ENCODE measurements at regions not wholly inside any gene's neighbourhood (a gene's known extent, or its start where the extent isn't known, plus 50 kb on each side); places are given as distances from the start of the nearest gene placed in this dataset.

GRCh38 chr20:48538058-48538825, 289.6 kb downstream of the PREX1 start:
- Histone ChIP-seq H3K9me2 (replicated peaks; ENCODE audit: control insufficient read depth, low read length) (no peaks in the 10 kb centered on the region), H3K27me3 (ENCODE audit: control insufficient read depth, low read length) (peaks cover 13% of the 10 kb centered on the region), H3K79me2 (ENCODE audit: control insufficient read depth, low read length) (no peaks in the 10 kb centered on the region), H3K27ac (ENCODE audit: low read depth, low read length) (no peak overlapping the region), H3K36me3 (ENCODE audit: control insufficient read depth, low read length) (no peaks in the 10 kb centered on the region), H4K20me1 (ENCODE audit: control insufficient read depth, insufficient read depth, low read depth, low read length) (no peaks in the 10 kb centered on the region), H3K9me3 (ENCODE audit: control insufficient read depth, insufficient read depth, low read length) (no peaks in the 10 kb centered on the region), H3F3A (ENCODE audit: control insufficient read depth, insufficient read depth) (no peaks in the 10 kb centered on the region), H3K4me1 (ENCODE audit: control insufficient read depth, low read length) (peaks cover 13% of the 10 kb centered on the region), H3K4me3 (ENCODE audit: low read length) (no peak overlapping the region), H3K4me2 (ENCODE audit: low read length) (no peak overlapping the region)
- no peak for TF ChIP-seq CTCF (IDR thresholded peaks at IDR 0.05; ENCODE audit: low read depth, low read length, poor library complexity, severe bottlenecking)
- no peak for TF ChIP-seq EZH2phosphoT487 (IDR thresholded peaks at IDR 0.05; ENCODE audit: borderline replicate concordance, low read length)

- no peaks in the 10 kb centered on the region for H3K36me3 ChIP-seq (ENCODE audit: control insufficient read depth, low read length)
These were observed 291.6 kb downstream of the PREX1 start for GRCh38 chr20:48536206-48536605.

GRCh38 chr20:48535556-48535955, 292.2 kb downstream of the PREX1 start:
- TF ChIP-seq EZH2phosphoT487 (IDR thresholded peaks at IDR 0.05; ENCODE audit: borderline replicate concordance, low read length) = no peak
- no peak for TF ChIP-seq CTCF (IDR thresholded peaks at IDR 0.05; ENCODE audit: low read depth, low read length, poor library complexity, severe bottlenecking)
- no peak overlapping the region for H3K4me3 ChIP-seq (ENCODE audit: low read length)
- H3K79me2 ChIP-seq (ENCODE audit: control insufficient read depth, low read length) = no peaks in the 10 kb centered on the region
- no peaks in the 10 kb centered on the region for H3F3A ChIP-seq (ENCODE audit: control insufficient read depth, insufficient read depth)
- peaks cover 12% of the 10 kb centered on the region for H3K4me1 ChIP-seq (ENCODE audit: control insufficient read depth, low read length)
- no peak overlapping the region for H3K27ac ChIP-seq (ENCODE audit: low read depth, low read length)
- H3K4me2 ChIP-seq (ENCODE audit: low read length) = no peak overlapping the region
- no peaks in the 10 kb centered on the region for H3K36me3 ChIP-seq (ENCODE audit: control insufficient read depth, low read length)
- no peaks in the 10 kb centered on the region for H3K9me2 ChIP-seq (replicated peaks; ENCODE audit: control insufficient read depth, low read length)
- 0 out of 2 replicates have a peak, but pooled peaks cover 9% of the 10 kb centered on the region for H3K27me3 ChIP-seq (ENCODE audit: control insufficient read depth, low read length)
- H3K9me3 ChIP-seq (ENCODE audit: control insufficient read depth, insufficient read depth, low read length) = no peaks in the 10 kb centered on the region
- H4K20me1 ChIP-seq (ENCODE audit: control insufficient read depth, insufficient read depth, low read depth, low read length) = no peaks in the 10 kb centered on the region

More at GRCh38 chr20:48536206-48536605, 291.6 kb downstream of the PREX1 start:
- no peak overlapping the region for H3K4me2 ChIP-seq (ENCODE audit: low read length)
- no peaks in the 10 kb centered on the region for H3K9me2 ChIP-seq (replicated peaks; ENCODE audit: control insufficient read depth, low read length)
- H4K20me1 ChIP-seq (ENCODE audit: control insufficient read depth, insufficient read depth, low read depth, low read length) = no peaks in the 10 kb centered on the region
- no peak overlapping the region for H3K4me3 ChIP-seq (ENCODE audit: low read length)
- no peaks in the 10 kb centered on the region for H3K79me2 ChIP-seq (ENCODE audit: control insufficient read depth, low read length)
- peaks cover 7% of the 10 kb centered on the region for H3K4me1 ChIP-seq (ENCODE audit: control insufficient read depth, low read length)
- H3F3A ChIP-seq (ENCODE audit: control insufficient read depth, insufficient read depth) = no peaks in the 10 kb centered on the region
- no peaks in the 10 kb centered on the region for H3K9me3 ChIP-seq (ENCODE audit: control insufficient read depth, insufficient read depth, low read length)
- H3K27me3 ChIP-seq (ENCODE audit: control insufficient read depth, low read length) = peaks cover 8% of the 10 kb centered on the region; the same call in 1 of the 2 replicates
- H3K27ac ChIP-seq (ENCODE audit: low read depth, low read length) = no peak overlapping the region
- TF ChIP-seq EZH2phosphoT487 (IDR thresholded peaks at IDR 0.05; ENCODE audit: borderline replicate concordance, low read length) (no peak), CTCF (IDR thresholded peaks at IDR 0.05; ENCODE audit: low read depth, low read length, poor library complexity, severe bottlenecking) (no peak)
